PC-9 (cell line): ENCODE measurements at regions not wholly inside any gene's neighbourhood (a gene's known extent, or its start where the extent isn't known, plus 50 kb on each side); places are given as distances from the start of the nearest gene placed in this dataset.

Experiments used
- EZH2 ChIP-seq: fragments of 200-600 bp; sonication (generic); IDR thresholded peaks from 2 replicates; pipeline ENCODE4 v1.8.0; 2017; ENCODE audit warnings: antibody characterized with exemption, low read depth
- TF ChIP-seq, protein P1 (sequence below): fragments of 200-600 bp; sonication (generic); conservative IDR thresholded peaks from 2 replicates; pipeline ENCODE4 v1.6.1; 2017; ENCODE audit warnings: mixed run types, antibody characterized with exemption, mild to moderate bottlenecking, moderate library complexity

- TF ChIP-seq, protein P1, sequence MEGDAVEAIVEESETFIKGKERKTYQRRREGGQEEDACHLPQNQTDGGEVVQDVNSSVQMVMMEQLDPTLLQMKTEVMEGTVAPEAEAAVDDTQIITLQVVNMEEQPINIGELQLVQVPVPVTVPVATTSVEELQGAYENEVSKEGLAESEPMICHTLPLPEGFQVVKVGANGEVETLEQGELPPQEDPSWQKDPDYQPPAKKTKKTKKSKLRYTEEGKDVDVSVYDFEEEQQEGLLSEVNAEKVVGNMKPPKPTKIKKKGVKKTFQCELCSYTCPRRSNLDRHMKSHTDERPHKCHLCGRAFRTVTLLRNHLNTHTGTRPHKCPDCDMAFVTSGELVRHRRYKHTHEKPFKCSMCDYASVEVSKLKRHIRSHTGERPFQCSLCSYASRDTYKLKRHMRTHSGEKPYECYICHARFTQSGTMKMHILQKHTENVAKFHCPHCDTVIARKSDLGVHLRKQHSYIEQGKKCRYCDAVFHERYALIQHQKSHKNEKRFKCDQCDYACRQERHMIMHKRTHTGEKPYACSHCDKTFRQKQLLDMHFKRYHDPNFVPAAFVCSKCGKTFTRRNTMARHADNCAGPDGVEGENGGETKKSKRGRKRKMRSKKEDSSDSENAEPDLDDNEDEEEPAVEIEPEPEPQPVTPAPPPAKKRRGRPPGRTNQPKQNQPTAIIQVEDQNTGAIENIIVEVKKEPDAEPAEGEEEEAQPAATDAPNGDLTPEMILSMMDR: no peak
- no peak for TF ChIP-seq EZH2
These were observed 640.4 kb upstream of the CADM2 start for GRCh38 chr3:84318273-84318809.
